H1 (cell line): ENCODE measurements at regions not wholly inside any gene's neighbourhood (a gene's known extent, or its start where the extent isn't known, plus 50 kb on each side); places are given as distances from the start of the nearest gene placed in this dataset.

Source experiments
- ASH2L ChIP-seq: fragments of 200-600, 300-600 bp; sonication (generic); IDR thresholded peaks from one replicate; pipeline ENCODE4 v1.7.1; 2017; ENCODE audit warnings: low read length
- CEBPB ChIP-seq: IDR thresholded peaks from 2 replicates; pipeline ENCODE4 v1.6.1; 2012; ENCODE audit warnings: low read depth, low read length
- CTCF ChIP-seq, 3 experiments: IDR thresholded peaks; 1 replicate in 2 of 3; 2 replicates in 1 of 3; pipeline versions ENCODE4 v1.5.1 to v1.6.1; 2011; ENCODE audit warnings: low read length in 3 of 3, mild to moderate bottlenecking in 3 of 3, inconsistent platforms in 2 of 3, low read depth in 1 of 3, moderate library complexity in 1 of 3; ENCODE audit not compliant: insufficient read depth in 1 of 3; ENCODE audit errors: control extremely low read depth in 1 of 3
- POLR2A ChIP-seq, 2 experiments: IDR thresholded peaks; 1 replicate in 1 of 2; 2 replicates in 1 of 2; pipeline ENCODE4 v1.6.1; 2011; ENCODE audit warnings: low read depth in 2 of 2, low read length in 2 of 2, mild to moderate bottlenecking in 2 of 2; ENCODE audit errors: control extremely low read depth in 1 of 2
- RAD21 ChIP-seq, 2 experiments: IDR thresholded peaks in 1 of 2; conservative IDR thresholded peaks in 1 of 2; 2 replicates each; pipeline ENCODE4 v1.6.1; 2011; ENCODE audit warnings: low read depth in 2 of 2, low read length in 2 of 2, improper control_type of control experiment in 1 of 2, inconsistent platforms in 1 of 2, mild to moderate bottlenecking in 1 of 2, moderate library complexity in 1 of 2
- RFX5 ChIP-seq: IDR thresholded peaks from 2 replicates; pipeline ENCODE4 v1.6.1; 2011; ENCODE audit warnings: low read depth, low read length, improper control_type of control experiment, borderline replicate concordance
- USF2 ChIP-seq: IDR thresholded peaks from 2 replicates; pipeline ENCODE4 v1.6.1; 2011; ENCODE audit warnings: low read length, improper control_type of control experiment
- YY1 ChIP-seq: IDR thresholded peaks from 2 replicates; pipeline ENCODE4 v1.6.1; 2011; ENCODE audit warnings: low read depth, mild to moderate bottlenecking, low read length

- TF ChIP-seq CTCF (IDR thresholded peaks at IDR 0.05; ENCODE audit: control extremely low read depth in 1 of 3, insufficient read depth in 1 of 3, low read depth in 1 of 3, low read length in 3 of 3): no peak
- no peak for TF ChIP-seq YY1
- no peak for TF ChIP-seq POLR2A (IDR thresholded peaks at IDR 0.05; ENCODE audit: control extremely low read depth in 1 of 2, low read depth in 2 of 2, low read length in 2 of 2)
- no peak for TF ChIP-seq RFX5
- no peak for TF ChIP-seq RAD21 (IDR thresholded peaks at IDR 0.05 in 1 of 2, conservative IDR thresholded peaks at IDR 0.05 in 1 of 2; ENCODE audit: low read depth in 2 of 2, low read length in 2 of 2)
- TF ChIP-seq ASH2L: no peak
- TF ChIP-seq CEBPB: no peak
- TF ChIP-seq USF2: no peak
These were observed 419.8 kb downstream of the COG6 start for GRCh38 chr13:40075281-40075680.
